Activated CD4-positive, alpha-beta T cell treated with anti-CD3 and anti-CD28 coated beads for 36 hours (primary cell): ENCODE measurements at regions not wholly inside any gene's neighbourhood (a gene's known extent, or its start where the extent isn't known, plus 50 kb on each side); places are given as distances from the start of the nearest gene placed in this dataset.

ENCODE experiments used
- ATAC-seq: fragments of 200-7000 bp; cut with Tn5 transposase; one replicate; pipeline ENCODE4 v1.10.0; 2021; ENCODE audit warnings: mild to moderate bottlenecking, moderate library complexity
- CTCF ChIA-PET: fragments of 350-600 bp; sonication (Branson Sonifier 250); formaldehyde crosslinking; loops from one replicate; lab custom pipeline; 2021; ENCODE audit warnings: antibody characterized with exemption; lab: Charles Lee
- POLR2A ChIA-PET: fragments of 350-600 bp; sonication (Branson Sonifier 250); formaldehyde crosslinking; loops from one replicate; lab custom pipeline; 2021; ENCODE audit warnings: antibody characterized with exemption, inconsistent platforms; lab: Charles Lee
- DNase-seq: peaks from one replicate; pipeline ENCODE4 v3.0.0-alpha.2; 2020
- H3K27ac Mint-ChIP-seq: one replicate; pipeline ENCODE4 v1.8.0; 2021; ENCODE audit warnings: mixed read lengths
- H3K27me3 Mint-ChIP-seq: one replicate; pipeline ENCODE4 v1.8.0; 2021; ENCODE audit warnings: mixed read lengths
- H3K36me3 Mint-ChIP-seq: one replicate; pipeline ENCODE4 v1.8.0; 2021; ENCODE audit warnings: low read depth, mixed read lengths
- H3K4me1 Mint-ChIP-seq: one replicate; pipeline ENCODE4 v1.8.0; 2021; ENCODE audit warnings: mixed read lengths
- H3K4me3 Mint-ChIP-seq: one replicate; pipeline ENCODE4 v1.8.0; 2021; ENCODE audit warnings: mild to moderate bottlenecking, moderate library complexity, mixed read lengths
- H3K9me3 Mint-ChIP-seq: one replicate; pipeline ENCODE4 v1.8.0; 2021; ENCODE audit warnings: low read depth, mixed read lengths
- intact Hi-C, 2 experiments: fragments of 100-400 bp; cut with DNase I in 1 of 2; cut with micrococcal nuclease in 1 of 2; formaldehyde crosslinking; loops; one replicate each; pipeline versions ENCODE4 v1.14.2 to v1.15.1; 2022 to 2024; cut with DNase I, micrococcal nuclease

DNA sequence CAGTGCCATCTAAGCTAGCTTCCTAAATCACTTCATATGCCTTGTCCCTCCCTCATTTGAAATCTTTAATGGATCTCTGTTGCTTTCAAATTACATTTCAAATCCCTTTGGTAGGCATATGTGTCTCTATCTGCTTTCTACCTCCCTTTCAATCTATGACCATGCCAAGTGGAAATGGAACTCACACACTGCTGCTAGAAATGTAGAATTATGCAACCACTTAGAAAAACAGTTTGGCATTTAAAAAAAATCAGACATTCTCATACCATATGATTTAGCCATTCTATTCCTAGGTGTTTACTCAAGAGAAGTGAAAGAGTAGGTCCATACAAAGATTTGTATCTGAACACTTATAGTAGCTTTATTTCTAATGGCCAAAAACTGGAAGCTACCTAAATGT is 413.5 kb upstream of the INTU start:
- peaks cover 14% of the 10 kb centered on the region for H3K9me3 Mint-ChIP-seq
- no peak for DNase-seq
- H3K4me3 Mint-ChIP-seq, result no peak overlapping the region
- H3K4me1 Mint-ChIP-seq, result no peaks in the 10 kb centered on the region
- CTCF ChIA-PET, result no interaction called here
- no peaks in the 10 kb centered on the region for H3K27me3 Mint-ChIP-seq
- no peak for ATAC-seq
- intact Hi-C loops, result no loop called here
- no peak overlapping the region for H3K27ac Mint-ChIP-seq
- no peaks in the 10 kb centered on the region for H3K36me3 Mint-ChIP-seq
- POLR2A ChIA-PET, result no interaction called here

DNA sequence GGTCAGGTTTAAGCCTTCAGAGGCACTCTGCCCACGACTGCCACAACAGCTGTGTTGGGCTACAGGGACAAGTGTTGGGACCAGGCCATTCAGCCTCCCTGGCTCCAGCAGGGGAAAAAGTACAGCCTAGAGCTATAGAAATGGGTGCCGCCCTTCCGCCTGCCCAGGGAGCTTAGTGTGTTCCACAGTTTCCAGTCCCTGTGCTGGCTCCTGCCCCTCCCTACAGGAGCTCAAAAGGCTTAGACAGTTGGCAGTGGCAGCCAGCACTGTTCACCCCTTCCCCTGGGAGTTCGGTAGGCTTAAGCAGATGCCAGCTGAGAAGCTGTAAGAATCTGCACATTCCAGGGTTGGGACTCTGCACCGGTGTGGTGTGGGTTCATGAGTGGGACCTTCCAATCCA is 408.2 kb upstream of the INTU start:
- POLR2A ChIA-PET, result no interaction called here
- H3K36me3 Mint-ChIP-seq, result no peaks in the 10 kb centered on the region

DNA sequence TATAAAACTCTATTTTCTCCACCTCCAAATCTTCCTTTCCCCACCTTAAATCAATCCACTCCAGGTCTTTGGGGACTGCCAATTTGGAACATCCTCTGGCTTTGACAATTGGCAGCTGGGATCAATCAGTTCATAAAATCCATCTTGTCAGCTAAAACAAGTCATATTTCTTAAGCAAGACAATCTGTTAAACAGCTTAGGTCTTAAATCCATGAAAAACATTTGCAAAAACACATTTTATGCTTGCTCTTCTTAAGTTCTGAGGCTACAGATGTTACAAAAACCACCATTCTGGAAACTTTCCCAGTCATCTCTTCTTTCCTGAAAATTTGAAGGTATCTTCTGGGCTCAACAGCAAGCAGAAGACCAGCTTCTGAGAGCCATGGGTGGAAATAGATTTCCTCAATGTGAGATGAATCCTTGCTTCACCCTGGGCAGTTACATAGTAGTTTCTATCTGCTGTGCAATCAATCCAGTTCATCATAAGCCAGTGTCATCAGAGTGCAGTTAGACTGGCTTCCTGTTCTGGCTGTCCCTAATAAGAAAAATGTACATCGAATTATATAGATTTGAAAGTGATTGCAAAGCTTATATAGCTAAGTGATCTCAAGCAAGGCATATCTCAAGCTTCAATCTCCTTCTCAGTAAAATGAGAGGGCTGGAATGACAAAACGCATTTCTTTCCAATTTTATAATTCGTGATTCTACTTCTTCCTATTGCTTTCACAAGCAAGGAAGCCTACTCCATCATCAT is 402.7 kb upstream of the INTU start:
- H3K36me3 Mint-ChIP-seq, result no peaks in the 10 kb centered on the region
- ATAC-seq (no peak), DNase-seq (no peak)
- H3K27ac Mint-ChIP-seq, result no peak overlapping the region
- intact Hi-C loops, result no loop called here
- CTCF ChIA-PET, result no interaction called here
- H3K9me3 Mint-ChIP-seq, result peaks cover 6% of the 10 kb centered on the region
- H3K27me3 Mint-ChIP-seq, result no peaks in the 10 kb centered on the region
- no peaks in the 10 kb centered on the region for H3K4me1 Mint-ChIP-seq
- no peak overlapping the region for H3K4me3 Mint-ChIP-seq
- POLR2A ChIA-PET, result no interaction called here

More for the DNA sequence above, 408.2 kb upstream of the INTU start:
- Mint-ChIP-seq H3K4me1 (no peaks in the 10 kb centered on the region), H3K27me3 (no peaks in the 10 kb centered on the region), H3K27ac (no peak overlapping the region), H3K4me3 (no peak overlapping the region), H3K9me3 (peaks cover 5% of the 10 kb centered on the region)
- intact Hi-C loops, result no loop called here
- DNase-seq, result no peak
- ATAC-seq, result no peak
- CTCF ChIA-PET, result no interaction called here

DNA sequence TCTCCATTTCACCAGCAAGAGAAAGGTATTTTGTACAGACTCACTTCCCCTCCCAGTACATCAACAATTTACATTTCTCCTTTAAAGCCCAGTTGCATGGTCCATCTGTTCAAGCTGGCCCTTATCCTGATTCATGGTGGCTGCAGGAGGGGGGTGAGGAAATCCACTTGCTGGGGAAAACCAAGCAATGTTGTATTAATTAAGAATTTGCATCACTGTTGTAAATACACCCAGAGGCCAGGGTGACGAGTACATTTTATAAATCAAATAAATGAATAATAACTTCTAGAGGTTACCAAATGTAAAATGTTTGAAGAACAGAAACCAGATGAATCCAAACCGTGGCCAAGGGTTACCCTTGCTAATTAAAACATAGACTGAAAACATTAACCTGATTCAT is 395.9 kb upstream of the INTU start:
- intact Hi-C loops, result no loop called here
- CTCF ChIA-PET, result no interaction called here
- Mint-ChIP-seq H3K4me3 (no peak overlapping the region), H3K36me3 (no peaks in the 10 kb centered on the region), H3K27me3 (no peaks in the 10 kb centered on the region), H3K4me1 (no peaks in the 10 kb centered on the region), H3K9me3 (peaks cover 3% of the 10 kb centered on the region), H3K27ac (no peak overlapping the region)
- ATAC-seq (no peak), DNase-seq (no peak)
- POLR2A ChIA-PET, result no interaction called here

DNA sequence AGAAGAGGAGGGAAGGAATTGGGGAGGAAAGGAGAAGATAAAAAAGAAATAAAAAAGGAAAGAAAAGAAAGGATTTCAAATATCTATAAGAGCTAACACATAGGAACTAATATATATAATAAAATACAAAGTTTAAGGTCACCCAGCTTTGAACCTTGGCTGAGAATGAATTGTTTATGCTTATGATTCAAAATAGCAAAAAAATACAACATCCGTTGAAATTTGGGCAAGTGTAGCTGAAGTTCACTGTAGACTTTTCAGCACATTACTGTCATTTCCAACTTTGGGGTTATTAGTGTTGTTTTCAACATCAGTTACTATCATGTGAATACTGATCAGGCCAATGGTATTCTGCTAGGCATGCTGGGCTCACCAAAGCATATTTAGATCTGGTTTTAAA is 395.2 kb upstream of the INTU start:
- ATAC-seq, result no peak
- Mint-ChIP-seq H3K4me1 (no peaks in the 10 kb centered on the region), H3K36me3 (no peaks in the 10 kb centered on the region), H3K4me3 (no peak overlapping the region), H3K9me3 (peaks cover 2% of the 10 kb centered on the region), H3K27ac (no peak overlapping the region), H3K27me3 (no peaks in the 10 kb centered on the region)
- ChIA-PET CTCF (no interaction called here), POLR2A (no interaction called here)
- DNase-seq, result no peak
- intact Hi-C loops, result no loop called here

DNA sequence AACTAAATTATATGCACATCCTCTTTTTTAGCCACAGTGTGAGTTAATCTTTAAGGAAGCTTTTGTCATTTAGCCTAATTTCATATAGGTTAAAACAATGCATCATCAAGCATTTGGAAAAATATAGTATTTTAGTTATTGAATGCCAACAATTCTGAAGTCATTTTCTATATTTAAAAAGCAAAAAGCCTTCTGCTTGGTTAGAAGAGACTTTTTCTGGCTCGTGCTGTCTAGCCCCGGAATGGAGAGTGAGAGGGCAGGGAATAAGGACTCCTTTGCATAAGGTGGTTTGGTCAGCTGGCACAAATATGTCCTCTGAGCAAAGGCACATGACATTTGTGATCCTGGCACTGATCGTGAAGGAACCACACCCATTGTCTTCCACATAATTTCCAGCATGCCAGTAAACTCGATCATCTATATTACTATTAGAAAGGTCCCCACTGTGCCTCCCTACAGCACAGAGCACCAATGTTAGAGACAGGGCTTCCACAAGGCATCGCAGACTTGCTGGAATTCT is 393.7 kb upstream of the INTU start:
- ChIA-PET POLR2A (no interaction called here), CTCF (no interaction called here)
- Mint-ChIP-seq H3K27ac (no peak overlapping the region), H3K27me3 (no peaks in the 10 kb centered on the region), H3K9me3 (peaks cover 2% of the 10 kb centered on the region), H3K4me3 (no peak overlapping the region), H3K36me3 (no peaks in the 10 kb centered on the region), H3K4me1 (no peaks in the 10 kb centered on the region)
- intact Hi-C loops, result no loop called here
- ATAC-seq (no peak), DNase-seq (no peak)

DNA sequence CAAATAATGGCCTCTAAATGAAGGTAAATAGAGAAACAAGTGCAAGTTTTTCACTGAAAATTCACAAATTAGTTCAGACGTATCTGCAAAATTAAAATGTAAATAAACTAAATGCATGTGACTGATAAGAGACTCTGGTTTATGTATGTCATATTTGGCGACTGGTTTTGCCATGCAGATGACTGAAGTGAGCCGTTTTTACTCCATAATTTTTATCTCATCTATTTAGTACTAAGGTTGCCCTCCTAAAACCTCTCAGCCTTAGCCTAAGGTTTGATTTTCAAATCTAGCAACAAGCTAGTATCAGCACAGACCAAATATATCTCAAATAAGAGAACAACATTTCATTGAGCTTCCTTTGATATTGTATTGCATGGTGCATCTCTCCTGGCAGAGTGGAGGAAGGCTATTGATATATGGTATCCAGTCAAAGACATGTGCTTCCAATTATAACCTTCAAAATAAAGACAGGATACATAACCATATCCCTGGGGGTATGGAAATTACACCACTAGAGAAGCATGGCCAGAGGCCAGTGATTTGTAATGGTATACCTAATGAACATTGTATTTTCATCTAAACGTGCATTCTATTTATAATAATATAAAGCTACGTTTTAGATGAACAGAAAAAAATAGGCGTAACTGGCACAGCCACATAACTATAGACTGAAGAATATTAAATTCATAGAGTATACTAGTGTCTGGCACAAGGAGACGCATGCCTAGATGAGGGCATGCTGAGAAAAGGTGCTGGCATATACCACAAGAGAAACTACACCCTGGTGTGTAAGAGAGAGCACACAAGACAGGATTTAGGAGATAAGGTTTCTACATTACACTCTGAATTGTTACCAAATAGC is 392.6 kb upstream of the INTU start:
- POLR2A ChIA-PET, result no interaction called here

DNA sequence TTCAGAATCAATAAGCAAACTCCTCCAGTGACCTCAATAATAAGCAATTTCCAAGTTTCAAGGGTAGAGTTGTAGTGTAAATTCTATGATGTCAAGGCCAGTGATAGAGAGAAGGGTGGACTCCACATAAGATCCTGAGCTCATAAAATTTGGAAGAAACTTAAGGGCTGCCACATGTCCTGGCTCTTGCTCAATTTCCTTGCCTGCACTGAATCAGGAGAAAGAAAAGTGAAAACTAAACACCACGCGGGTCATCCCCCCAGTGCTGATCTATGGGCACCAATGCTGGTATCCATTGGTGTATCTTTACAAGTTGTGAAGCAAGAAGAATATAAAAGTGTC is 392.0 kb upstream of the INTU start:
- intact Hi-C loops, result no loop called here
- ChIA-PET POLR2A (no interaction called here), CTCF (no interaction called here)
- Mint-ChIP-seq H3K4me1 (no peaks in the 10 kb centered on the region), H3K4me3 (no peak overlapping the region), H3K36me3 (no peaks in the 10 kb centered on the region), H3K27ac (no peak overlapping the region), H3K9me3 (peaks cover 4% of the 10 kb centered on the region), H3K27me3 (no peaks in the 10 kb centered on the region)
- no peak for DNase-seq
- ATAC-seq, result no peak

More for the DNA sequence above, 392.6 kb upstream of the INTU start:
- H3K4me3 Mint-ChIP-seq, result no peak overlapping the region
- DNase-seq (no peak), ATAC-seq (no peak)
- no peaks in the 10 kb centered on the region for H3K27me3 Mint-ChIP-seq
- CTCF ChIA-PET, result no interaction called here
- H3K27ac Mint-ChIP-seq, result no peak overlapping the region
- intact Hi-C loops, result no loop called here
- no peaks in the 10 kb centered on the region for H3K4me1 Mint-ChIP-seq
- peaks cover 4% of the 10 kb centered on the region for H3K9me3 Mint-ChIP-seq
- H3K36me3 Mint-ChIP-seq, result no peaks in the 10 kb centered on the region

DNA sequence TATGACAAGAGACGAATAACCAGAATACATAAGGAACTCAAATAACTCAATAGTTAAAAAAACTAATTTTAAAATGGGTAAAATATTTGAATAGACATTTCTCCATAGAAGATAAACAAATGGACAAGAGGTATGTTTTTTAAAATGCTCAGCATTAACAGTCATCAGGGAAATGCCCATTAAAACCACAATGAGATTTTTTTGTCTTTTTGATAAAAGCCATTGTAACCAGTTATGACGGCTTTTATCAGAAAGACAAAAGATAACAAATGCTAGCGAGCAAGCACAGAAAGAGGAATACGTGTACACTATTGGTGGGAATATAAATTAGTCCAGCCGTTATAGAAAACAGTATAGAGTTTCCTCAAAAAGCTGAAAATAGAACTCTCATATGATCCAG is 388.2 kb upstream of the INTU start:
- Mint-ChIP-seq H3K9me3 (peaks cover 2% of the 10 kb centered on the region), H3K4me1 (no peaks in the 10 kb centered on the region), H3K27me3 (no peaks in the 10 kb centered on the region), H3K36me3 (no peaks in the 10 kb centered on the region), H3K27ac (no peak overlapping the region), H3K4me3 (no peak overlapping the region)
- ChIA-PET POLR2A (no interaction called here), CTCF (interaction anchor here (0.7 kb wide), 1 partner anchor 489 kb away, joined by 5 read pairs; no protein-coding TSS in a partner anchor)
- ATAC-seq (no peak), DNase-seq (no peak)
- intact Hi-C loops, result no loop called here

DNA sequence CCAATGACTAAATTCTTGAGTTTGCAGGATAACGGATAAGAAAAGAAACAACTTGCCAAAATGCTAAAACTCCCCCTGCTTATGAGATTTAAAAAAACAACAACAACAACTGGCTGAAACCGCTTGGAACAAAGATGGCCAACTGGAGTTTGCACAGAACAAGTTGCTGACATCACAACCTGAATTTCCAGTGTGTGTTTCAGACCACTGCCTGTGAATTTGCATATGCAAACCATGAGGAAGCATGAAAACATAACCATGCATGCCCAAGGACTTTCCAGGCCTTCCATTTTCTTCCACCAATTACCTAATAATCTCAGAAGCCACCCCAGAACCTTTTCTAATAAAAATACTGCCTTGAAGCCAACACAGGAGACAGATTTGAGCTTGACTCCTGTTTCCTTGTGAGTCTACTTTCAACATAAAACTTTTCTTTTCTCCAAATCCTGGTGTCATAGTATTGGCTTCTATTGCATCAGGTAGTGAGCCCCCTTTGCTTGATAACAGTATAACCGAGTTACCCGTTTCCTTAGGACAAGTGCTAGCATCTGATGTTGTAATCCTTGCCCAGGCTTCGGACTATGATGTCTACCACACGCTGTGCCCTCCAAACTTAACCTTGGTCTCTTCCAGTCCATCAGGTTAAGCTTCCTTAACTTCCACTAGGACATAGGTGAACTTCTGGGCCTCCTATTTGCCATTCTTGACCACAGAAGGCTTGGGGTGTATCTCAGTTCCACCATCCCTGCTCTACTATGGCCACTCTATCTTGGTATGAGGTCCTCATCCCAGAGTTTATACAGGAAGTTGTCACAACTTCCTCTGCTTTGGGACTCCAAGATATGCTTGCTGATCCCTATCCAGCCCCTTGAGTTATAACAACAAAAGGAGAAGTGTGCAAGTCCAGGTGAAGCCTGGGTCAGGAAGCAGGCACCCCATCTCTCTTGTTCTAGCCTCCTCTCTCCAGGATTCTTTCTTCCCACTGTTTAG is 385.5 kb upstream of the INTU start:
- ATAC-seq, result no peak
- ChIA-PET CTCF (no interaction called here), POLR2A (no interaction called here)
- Mint-ChIP-seq H3K36me3 (no peaks in the 10 kb centered on the region), H3K27ac (no peak overlapping the region), H3K27me3 (no peaks in the 10 kb centered on the region), H3K4me3 (no peak overlapping the region), H3K4me1 (no peaks in the 10 kb centered on the region), H3K9me3 (peaks cover 2% of the 10 kb centered on the region)
- intact Hi-C loops, result no loop called here
- no peak for DNase-seq

DNA sequence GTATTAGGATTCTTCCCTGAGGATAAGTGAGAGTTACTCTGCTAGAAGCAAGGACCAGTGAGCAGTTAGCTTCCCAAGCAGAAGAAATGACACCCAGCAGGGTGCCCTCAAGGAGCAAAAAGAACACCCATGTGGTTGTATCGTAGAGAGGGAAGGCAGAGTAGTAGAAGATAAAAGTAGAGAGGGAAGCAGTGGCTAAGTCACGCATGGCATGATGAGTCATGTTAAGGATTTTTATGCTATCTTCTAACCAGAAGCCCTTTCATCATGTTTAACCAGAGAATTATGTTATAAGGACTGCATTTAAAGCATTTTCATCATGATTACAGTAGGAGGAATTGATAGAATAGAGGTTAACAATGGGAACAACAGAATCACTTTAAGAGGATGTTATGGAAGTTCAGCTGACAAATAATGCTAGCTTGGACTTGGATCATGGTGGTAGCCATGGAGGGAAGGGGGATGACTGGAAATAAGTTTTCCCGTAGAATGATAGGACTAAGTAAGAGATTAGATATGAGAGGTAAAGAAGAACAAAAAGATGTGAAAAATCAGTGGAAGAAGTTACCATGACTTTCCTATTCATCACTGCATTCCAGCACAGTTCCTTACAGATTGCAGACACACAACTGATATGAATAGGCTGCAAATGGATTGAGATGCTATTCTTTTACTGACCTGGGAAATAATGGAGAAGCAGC is 383.5 kb upstream of the INTU start:
- ChIA-PET POLR2A (no interaction called here), CTCF (no interaction called here)
- ATAC-seq, result no peak
- intact Hi-C loops, result no loop called here
- no peak overlapping the region for H3K27ac Mint-ChIP-seq
- peaks cover 2% of the 10 kb centered on the region for H3K9me3 Mint-ChIP-seq
- DNase-seq, result no peak
- H3K4me3 Mint-ChIP-seq, result no peak overlapping the region
- no peaks in the 10 kb centered on the region for H3K4me1 Mint-ChIP-seq
- no peaks in the 10 kb centered on the region for H3K27me3 Mint-ChIP-seq
- no peaks in the 10 kb centered on the region for H3K36me3 Mint-ChIP-seq
